ENCODE measurements at regions not wholly inside any gene's neighbourhood (a gene's known extent, or its start where the extent isn't known, plus 50 kb on each side); places are given as distances from the start of the nearest gene placed in this dataset.

GRCh38 chr7:54115028-54115763 lies 427.0 kb upstream of the VSTM2A start:
- no peaks in the 10 kb centered on the region for H3K27me3 ChIP-seq
- intact Hi-C loops (cut with DNase I; ENCODE audit: low total_unique reads) = no loop called here
- H3K36me3 ChIP-seq = no peaks in the 10 kb centered on the region
- H3K9me3 ChIP-seq = peaks cover 0 to 12% (median 0%) of the 10 kb centered on the region in 4 donors
- H3K27ac ChIP-seq = no peak overlapping the region
- WGBS, 5 donors = 77 to 85% (median 84%) methylated on average over 8 to 9 of the region's 9 CpGs
- H3K4me3 ChIP-seq = no peak overlapping the region
- no peak for DNase-seq
- no peaks in the 10 kb centered on the region for H3K4me1 ChIP-seq
- TF ChIP-seq POLR2AphosphoS5 (IDR thresholded peaks at IDR 0.05) (no peak), CTCF (IDR thresholded peaks at IDR 0.05) (no peak), POLR2A (IDR thresholded peaks at IDR 0.05) (no peak), EP300 (IDR thresholded peaks at IDR 0.05) (no peak)

- WGBS, 5 donors = 36 to 47% (median 42%) methylated on average over 2 of the region's 2 CpGs
- Histone ChIP-seq H3K4me3 (no peak overlapping the region), H3K27me3 (no peaks in the 10 kb centered on the region), H3K9me3 (peaks cover 0 to 5% (median 0%) of the 10 kb centered on the region in 4 donors), H3K36me3 (no peaks in the 10 kb centered on the region), H3K27ac (no peak overlapping the region), H3K4me1 (no peaks in the 10 kb centered on the region)
- intact Hi-C loops (cut with DNase I; ENCODE audit: low total_unique reads) = no loop called here
- TF ChIP-seq EP300 (IDR thresholded peaks at IDR 0.05) (no peak), POLR2AphosphoS5 (IDR thresholded peaks at IDR 0.05) (no peak), CTCF (IDR thresholded peaks at IDR 0.05) (no peak), POLR2A (IDR thresholded peaks at IDR 0.05) (no peak)
- no peak for DNase-seq
Observed at GRCh38 chr7:54116956-54117355, 425.2 kb upstream of the VSTM2A start.

DNA sequence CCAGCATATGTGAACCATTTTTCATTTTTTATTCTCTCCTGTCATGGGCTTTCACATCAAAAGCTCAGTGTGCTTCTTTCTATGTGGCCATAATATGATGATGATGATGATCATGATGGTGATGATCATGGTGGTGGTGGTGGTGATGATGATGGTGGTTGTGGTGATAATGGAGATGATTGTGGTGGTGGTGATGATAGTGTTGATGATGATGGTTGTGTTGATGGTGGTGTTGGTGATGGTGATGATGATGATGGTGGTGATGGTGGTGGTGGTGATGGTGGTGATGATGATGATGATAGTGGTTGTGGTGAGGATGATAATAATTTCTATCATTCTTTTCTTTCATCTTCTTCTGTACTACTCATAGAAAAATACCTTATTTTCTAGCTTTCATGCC lies 413.1 kb upstream of the VSTM2A start:
- TF ChIP-seq POLR2A (IDR thresholded peaks at IDR 0.05) = no peak
- no peak for TF ChIP-seq EP300 (IDR thresholded peaks at IDR 0.05)
- no peak for TF ChIP-seq POLR2AphosphoS5 (IDR thresholded peaks at IDR 0.05)
- TF ChIP-seq CTCF (IDR thresholded peaks at IDR 0.05) = no peak
- DNase-seq = no peak
- intact Hi-C loops (cut with DNase I; ENCODE audit: low total_unique reads) = no loop called here
- H3K4me1 ChIP-seq = no peaks in the 10 kb centered on the region
- H3K9me3 ChIP-seq = peaks cover 0 to 22% (median 13%) of the 10 kb centered on the region in 4 donors
- H3K36me3 ChIP-seq = no peaks in the 10 kb centered on the region
- no peak overlapping the region for H3K4me3 ChIP-seq
- no peak overlapping the region for H3K27ac ChIP-seq
- no peaks in the 10 kb centered on the region for H3K27me3 ChIP-seq

DNA sequence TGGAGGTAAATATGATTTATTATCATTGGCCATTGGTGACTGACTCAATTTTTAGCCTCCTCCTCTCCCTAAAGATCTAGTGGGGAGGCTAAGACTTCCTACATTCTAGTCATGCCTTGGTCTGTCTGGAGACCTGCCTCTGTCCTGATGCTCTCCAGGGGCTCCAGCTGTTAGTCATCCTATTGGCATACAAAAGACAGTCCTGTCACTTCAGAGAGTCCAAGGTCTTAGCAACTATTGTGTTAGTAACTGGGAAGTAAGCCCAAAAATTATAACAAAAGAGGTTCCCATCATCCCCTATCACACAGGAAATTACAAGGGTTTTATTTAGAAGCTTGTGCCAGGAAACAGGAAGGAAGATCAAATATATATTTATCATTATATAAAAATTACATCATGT lies 400.6 kb upstream of the VSTM2A start:
- DNase-seq = peak in 1 of 2 donors; percentile 2
- TF ChIP-seq EP300 (IDR thresholded peaks at IDR 0.05) = no peak
- TF ChIP-seq POLR2A (IDR thresholded peaks at IDR 0.05) = no peak
- TF ChIP-seq CTCF (IDR thresholded peaks at IDR 0.05) = no peak
- no peak for TF ChIP-seq POLR2AphosphoS5 (IDR thresholded peaks at IDR 0.05)
- H3K27me3 ChIP-seq = no peaks in the 10 kb centered on the region
- H3K9me3 ChIP-seq = peaks cover 0 to 13% (median 9%) of the 10 kb centered on the region in 4 donors
- H3K27ac ChIP-seq = no peak overlapping the region
- no peaks in the 10 kb centered on the region for H3K4me1 ChIP-seq
- intact Hi-C loops (cut with DNase I; ENCODE audit: low total_unique reads) = no loop called here
- H3K36me3 ChIP-seq = no peaks in the 10 kb centered on the region
- H3K4me3 ChIP-seq = no peak overlapping the region
